ENCODE measurements at regions not wholly inside any gene's neighbourhood (a gene's known extent, or its start where the extent isn't known, plus 50 kb on each side); places are given as distances from the start of the nearest gene placed in this dataset.

- peak; percentile 61 for DNase-seq
Measured at GRCh38 chr17:77899498-77899897, 59.0 kb upstream of the TNRC6C start.

GRCh38 chr17:77901481-77901880 lies 57.0 kb upstream of the TNRC6C start:
- no peak for DNase-seq

- no peak for DNase-seq
Measured at GRCh38 chr17:77905266-77905665, 53.2 kb upstream of the TNRC6C start.

GRCh38 chr17:77905766-77906165 lies 52.7 kb upstream of the TNRC6C start:
- DNase-seq, result no peak

- DNase-seq, result no peak
Measured at GRCh38 chr17:77906377-77906871, 52.1 kb upstream of the TNRC6C start.

GRCh38 chr17:77907497-77908461 lies 50.7 kb upstream of the TNRC6C start:
- DNase-seq, result no peak

- no peak for DNase-seq
Measured at GRCh38 chr17:77908501-77908900, 50.0 kb upstream of the TNRC6C start.

Data from right hindlimb (tissue), 1 donor.